NT2/D1 (cell line): ENCODE measurements at regions not wholly inside any gene's neighbourhood (a gene's known extent, or its start where the extent isn't known, plus 50 kb on each side); places are given as distances from the start of the nearest gene placed in this dataset.

Source experiments
- DNase-seq: peaks from one replicate; pipeline ENCODE4 v3.0.0-alpha.2; 2011; ENCODE audit warnings: low read depth, low spot score
- H3K27me3 ChIP-seq: 2 replicates; pipeline ENCODE4 v1.6.0; 2011; ENCODE audit warnings: mild to moderate bottlenecking; ENCODE audit not compliant: insufficient read length, insufficient read depth
- H3K36me3 ChIP-seq: 2 replicates; pipeline ENCODE4 v1.6.1; 2011; ENCODE audit warnings: mild to moderate bottlenecking, low read length, mixed read lengths; ENCODE audit not compliant: insufficient read depth, insufficient read length
- H3K4me1 ChIP-seq: 2 replicates; pipeline ENCODE4 v1.5.1; 2011; ENCODE audit not compliant: insufficient read depth, insufficient read length
- H3K4me3 ChIP-seq: 2 replicates; pipeline ENCODE4 v1.5.1; 2011; ENCODE audit warnings: low read depth; ENCODE audit not compliant: insufficient read length
- H3K9ac ChIP-seq: 2 replicates; pipeline ENCODE4 v1.6.0; 2011; ENCODE audit warnings: low read depth; ENCODE audit not compliant: insufficient read length
- H3K9me3 ChIP-seq: 2 replicates; pipeline ENCODE4 v1.5.1; 2011; ENCODE audit warnings: mild to moderate bottlenecking, low read length; ENCODE audit not compliant: insufficient read depth
- SUZ12 ChIP-seq: IDR thresholded peaks from 2 replicates; pipeline ENCODE4 v1.6.1; 2011; ENCODE audit not compliant: insufficient read length, insufficient read depth; ENCODE audit errors: extremely low read depth
- YY1 ChIP-seq: IDR thresholded peaks from 2 replicates; pipeline ENCODE4 v1.6.1; 2011; ENCODE audit not compliant: insufficient read length, insufficient read depth
- ZNF274 ChIP-seq: IDR thresholded peaks from 2 replicates; pipeline ENCODE4 v1.6.1; 2011; ENCODE audit warnings: mild to moderate bottlenecking, low read depth, low read length

GRCh38 chr20:39101895-39102294 is 139.8 kb downstream of the DHX35 start:
- DNase-seq = no peak
- Histone ChIP-seq H3K4me3 (no peak overlapping the region), H3K9ac (no peak overlapping the region), H3K36me3 (no peaks in the 10 kb centered on the region), H3K27me3 (peaks cover 6% of the 10 kb centered on the region), H3K9me3 (peaks cover 11% of the 10 kb centered on the region; the same call in 1 of the 2 replicates), H3K4me1 (no peaks in the 10 kb centered on the region)
- TF ChIP-seq ZNF274 (no peak), SUZ12 (no peak), YY1 (no peak)

DNA sequence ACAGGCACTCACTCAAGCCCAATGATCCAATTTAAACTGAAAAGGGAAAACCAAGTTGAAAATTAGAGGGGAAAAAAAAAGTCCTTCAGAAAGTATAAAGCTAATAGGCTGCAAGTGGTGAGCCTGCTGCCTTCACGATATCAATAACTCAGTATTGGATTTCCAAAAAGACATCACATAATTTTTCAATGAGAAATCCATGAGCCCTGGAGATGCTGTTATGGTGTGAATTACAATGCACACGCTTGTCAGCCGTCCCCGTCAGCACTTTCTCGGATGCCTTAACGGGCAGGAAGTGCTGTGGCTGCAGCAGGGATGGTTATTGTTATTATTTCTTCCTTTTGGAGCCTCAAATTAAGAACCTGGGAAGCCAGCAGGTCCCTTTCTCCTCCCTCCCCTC is 138.5 kb downstream of the DHX35 start:
- DNase-seq = no peak
- peaks cover 11% of the 10 kb centered on the region; the same call in 1 of the 2 replicates for H3K9me3 ChIP-seq
- no peak overlapping the region for H3K4me3 ChIP-seq
- no peaks in the 10 kb centered on the region for H3K4me1 ChIP-seq
- H3K36me3 ChIP-seq = no peaks in the 10 kb centered on the region
- TF ChIP-seq YY1 (no peak), SUZ12 (no peak), ZNF274 (no peak)
- H3K27me3 ChIP-seq = peaks cover 6% of the 10 kb centered on the region
- no peak overlapping the region for H3K9ac ChIP-seq

DNA sequence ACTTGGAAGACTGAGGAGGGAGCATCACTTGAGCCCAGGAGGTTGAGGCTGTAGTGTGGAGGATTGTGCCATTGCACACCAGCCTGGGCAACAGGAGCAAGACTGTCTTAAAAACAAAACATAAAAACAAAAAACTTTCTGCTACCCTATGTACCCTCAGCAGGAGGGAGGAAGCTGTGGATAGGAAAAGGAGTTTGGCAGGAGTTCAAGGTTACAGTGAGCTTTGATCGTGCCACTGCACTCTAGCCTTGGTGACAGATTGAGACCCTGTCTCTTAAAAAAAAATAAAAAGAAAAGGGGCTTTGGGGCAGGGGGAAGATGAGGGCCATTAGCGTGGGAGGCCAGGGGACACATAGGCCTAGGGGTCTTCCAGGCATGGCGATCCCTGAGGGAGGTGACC is 135.7 kb downstream of the DHX35 start:
- Histone ChIP-seq H3K9me3 (no peaks in the 10 kb centered on the region), H3K9ac (no peak overlapping the region), H3K27me3 (peaks cover 6% of the 10 kb centered on the region), H3K4me1 (no peaks in the 10 kb centered on the region), H3K4me3 (no peak overlapping the region), H3K36me3 (no peaks in the 10 kb centered on the region)
- no peak for TF ChIP-seq SUZ12
- TF ChIP-seq YY1 = no peak
- TF ChIP-seq ZNF274 = no peak
- DNase-seq = no peak

DNA sequence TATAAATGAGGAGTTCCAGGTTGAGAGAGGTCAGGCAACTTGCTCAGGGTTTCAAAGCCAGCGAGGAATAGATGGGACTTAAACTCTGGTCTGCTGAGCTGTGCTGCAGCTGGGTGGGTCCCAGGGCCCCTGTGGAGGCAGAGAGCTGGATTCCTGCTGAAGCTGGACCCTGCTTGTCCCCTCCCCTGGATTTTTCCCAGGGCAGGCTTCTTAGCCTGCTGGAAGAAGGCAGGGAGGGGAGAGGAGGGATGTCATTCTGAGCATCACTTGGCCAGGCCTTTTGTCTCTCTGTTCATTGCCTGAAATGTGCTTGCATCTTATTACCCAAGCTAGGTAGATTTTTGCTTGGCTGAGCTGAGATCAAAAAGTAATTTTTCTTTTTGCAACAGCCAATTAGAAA is 133.7 kb downstream of the DHX35 start:
- no peak overlapping the region for H3K9ac ChIP-seq
- DNase-seq = no peak
- peaks cover 6% of the 10 kb centered on the region for H3K27me3 ChIP-seq
- TF ChIP-seq ZNF274 (no peak), SUZ12 (no peak), YY1 (no peak)
- no peaks in the 10 kb centered on the region for H3K9me3 ChIP-seq
- no peak overlapping the region for H3K4me3 ChIP-seq
- no peaks in the 10 kb centered on the region for H3K4me1 ChIP-seq
- H3K36me3 ChIP-seq = no peaks in the 10 kb centered on the region

GRCh38 chr20:39094391-39094790 is 132.2 kb downstream of the DHX35 start:
- Histone ChIP-seq H3K4me1 (no peaks in the 10 kb centered on the region), H3K36me3 (no peaks in the 10 kb centered on the region), H3K4me3 (no peak overlapping the region), H3K9me3 (no peaks in the 10 kb centered on the region), H3K27me3 (peaks cover 6% of the 10 kb centered on the region), H3K9ac (no peak overlapping the region)
- no peak for DNase-seq
- no peak for TF ChIP-seq YY1
- no peak for TF ChIP-seq SUZ12
- TF ChIP-seq ZNF274 = no peak

GRCh38 chr20:39092733-39093410 is 130.7 kb downstream of the DHX35 start:
- no peaks in the 10 kb centered on the region for H3K4me1 ChIP-seq
- no peak for TF ChIP-seq ZNF274
- TF ChIP-seq SUZ12 = no peak
- no peak for TF ChIP-seq YY1

GRCh38 chr20:39090906-39091305 is 128.8 kb downstream of the DHX35 start:
- Histone ChIP-seq H3K4me3 (no peak overlapping the region), H3K9ac (no peak overlapping the region), H3K27me3 (no peaks in the 10 kb centered on the region), H3K9me3 (no peaks in the 10 kb centered on the region; the same call in 1 of the 2 replicates), H3K4me1 (no peaks in the 10 kb centered on the region), H3K36me3 (no peaks in the 10 kb centered on the region)
- DNase-seq = no peak
- TF ChIP-seq ZNF274 = no peak
- TF ChIP-seq SUZ12 = no peak
- TF ChIP-seq YY1 = no peak

More at GRCh38 chr20:39092733-39093410, 130.7 kb downstream of the DHX35 start:
- Histone ChIP-seq H3K4me3 (no peak overlapping the region), H3K9ac (no peak overlapping the region), H3K27me3 (no peaks in the 10 kb centered on the region), H3K36me3 (no peaks in the 10 kb centered on the region), H3K9me3 (no peaks in the 10 kb centered on the region; the same call in 1 of the 2 replicates)
- no peak for DNase-seq
